GM13976 (cell line): ENCODE measurements at regions not wholly inside any gene's neighbourhood (a gene's known extent, or its start where the extent isn't known, plus 50 kb on each side); places are given as distances from the start of the nearest gene placed in this dataset.
"Not testable (repeated sequence)": the region's sequence is repeated elsewhere in the genome, so short reads cannot be mapped to it uniquely, and the experiment has no call there.

ENCODE experiments used
- DNase-seq: peaks from one replicate; pipeline ENCODE4 v3.0.0; 2012; ENCODE audit warnings: low spot score
- in situ Hi-C: fragments of 300-500 bp; cut with MboI; formaldehyde crosslinking; loops from one replicate; pipeline ENCODE4 v1.12.0; 2022; ENCODE audit warnings: low sequenced_read_pairs, mixed read lengths, inconsistent platforms; ENCODE audit not compliant: unreplicated experiment
- TF ChIP-seq, protein P1 (sequence below): IDR thresholded peaks from 2 replicates; pipeline ENCODE4 v1.5.1; 2012; ENCODE audit warnings: borderline replicate concordance, mild to moderate bottlenecking; ENCODE audit not compliant: insufficient read depth; ENCODE audit errors: extremely low read depth, missing control alignments, control extremely low read depth

DNA sequence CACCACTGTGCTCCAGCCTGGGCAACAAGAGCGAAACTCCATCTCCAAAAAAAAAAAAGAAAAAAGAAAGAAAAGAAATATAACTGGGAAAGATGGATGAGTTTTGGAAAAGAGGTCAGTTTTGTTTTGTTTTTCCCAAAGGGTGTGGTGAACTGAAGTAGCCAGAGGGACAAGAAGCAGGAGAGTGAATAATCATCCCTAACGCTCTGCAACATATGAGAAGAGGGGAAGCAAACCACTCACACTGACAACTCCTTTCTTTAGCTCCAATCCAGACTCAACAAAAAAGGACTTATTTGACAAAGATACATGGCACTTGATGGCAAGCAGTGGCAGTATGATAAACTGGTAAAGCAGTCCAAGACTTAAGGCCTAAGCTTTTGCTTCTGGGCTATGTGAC is 176.1 kb upstream of the HMHB1 start:
- TF ChIP-seq, protein P1, sequence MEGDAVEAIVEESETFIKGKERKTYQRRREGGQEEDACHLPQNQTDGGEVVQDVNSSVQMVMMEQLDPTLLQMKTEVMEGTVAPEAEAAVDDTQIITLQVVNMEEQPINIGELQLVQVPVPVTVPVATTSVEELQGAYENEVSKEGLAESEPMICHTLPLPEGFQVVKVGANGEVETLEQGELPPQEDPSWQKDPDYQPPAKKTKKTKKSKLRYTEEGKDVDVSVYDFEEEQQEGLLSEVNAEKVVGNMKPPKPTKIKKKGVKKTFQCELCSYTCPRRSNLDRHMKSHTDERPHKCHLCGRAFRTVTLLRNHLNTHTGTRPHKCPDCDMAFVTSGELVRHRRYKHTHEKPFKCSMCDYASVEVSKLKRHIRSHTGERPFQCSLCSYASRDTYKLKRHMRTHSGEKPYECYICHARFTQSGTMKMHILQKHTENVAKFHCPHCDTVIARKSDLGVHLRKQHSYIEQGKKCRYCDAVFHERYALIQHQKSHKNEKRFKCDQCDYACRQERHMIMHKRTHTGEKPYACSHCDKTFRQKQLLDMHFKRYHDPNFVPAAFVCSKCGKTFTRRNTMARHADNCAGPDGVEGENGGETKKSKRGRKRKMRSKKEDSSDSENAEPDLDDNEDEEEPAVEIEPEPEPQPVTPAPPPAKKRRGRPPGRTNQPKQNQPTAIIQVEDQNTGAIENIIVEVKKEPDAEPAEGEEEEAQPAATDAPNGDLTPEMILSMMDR, result no peak
- DNase-seq, result no peak
- in situ Hi-C loops, result no loop called here

DNA sequence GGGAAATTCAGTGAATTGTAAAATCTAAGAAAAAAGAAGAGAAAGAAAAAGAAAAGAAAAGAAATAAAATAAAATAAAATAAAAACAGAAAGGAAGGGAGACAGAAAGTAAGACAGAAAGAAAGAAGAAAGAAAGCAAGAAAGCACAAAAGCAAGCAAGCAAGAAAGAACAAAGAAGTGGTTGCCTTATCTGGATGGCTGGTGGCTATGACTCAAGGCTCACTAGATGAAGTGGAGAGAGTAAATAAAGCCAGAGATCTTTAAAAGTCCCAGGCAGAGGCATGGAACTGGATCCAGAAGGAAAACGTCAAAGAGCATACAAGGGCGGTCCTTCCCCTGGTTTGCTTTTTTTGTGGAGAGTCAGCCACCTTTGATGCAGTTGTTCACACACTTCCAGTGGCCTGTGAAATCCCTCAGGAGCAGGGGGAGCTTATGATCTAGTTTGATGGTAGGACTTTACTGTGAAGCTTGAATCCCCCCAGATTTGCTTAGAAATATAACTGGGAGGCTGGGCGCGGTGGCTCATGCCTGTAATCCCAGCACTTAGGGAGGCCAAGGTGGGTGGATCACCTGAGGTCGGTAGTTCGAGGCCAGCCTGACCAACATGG is 176.7 kb upstream of the HMHB1 start:
- DNase-seq, result no peak
- TF ChIP-seq, protein P1, result no peak
- in situ Hi-C loops, result no loop called here

DNA sequence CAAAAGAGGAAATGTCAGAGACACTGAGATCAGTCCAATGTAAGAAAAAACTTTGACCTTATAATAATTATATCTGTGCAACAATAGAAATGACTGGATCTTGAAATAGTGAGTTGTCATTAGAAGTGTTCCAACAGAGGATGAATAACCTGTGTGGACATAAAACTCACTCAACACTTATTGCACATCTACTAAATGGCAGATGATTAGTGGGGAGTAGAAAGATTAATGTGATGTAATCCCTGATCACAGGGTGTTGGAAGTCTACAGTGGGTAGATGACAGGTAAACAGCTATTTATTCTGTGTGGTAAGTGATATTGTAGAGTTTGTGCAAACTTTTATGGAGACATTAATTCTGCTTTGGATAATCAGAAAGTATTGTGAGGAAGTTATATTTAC is 177.3 kb upstream of the HMHB1 start:
- in situ Hi-C loops, result no loop called here
- DNase-seq, result no peak
- TF ChIP-seq, protein P1, result no peak

DNA sequence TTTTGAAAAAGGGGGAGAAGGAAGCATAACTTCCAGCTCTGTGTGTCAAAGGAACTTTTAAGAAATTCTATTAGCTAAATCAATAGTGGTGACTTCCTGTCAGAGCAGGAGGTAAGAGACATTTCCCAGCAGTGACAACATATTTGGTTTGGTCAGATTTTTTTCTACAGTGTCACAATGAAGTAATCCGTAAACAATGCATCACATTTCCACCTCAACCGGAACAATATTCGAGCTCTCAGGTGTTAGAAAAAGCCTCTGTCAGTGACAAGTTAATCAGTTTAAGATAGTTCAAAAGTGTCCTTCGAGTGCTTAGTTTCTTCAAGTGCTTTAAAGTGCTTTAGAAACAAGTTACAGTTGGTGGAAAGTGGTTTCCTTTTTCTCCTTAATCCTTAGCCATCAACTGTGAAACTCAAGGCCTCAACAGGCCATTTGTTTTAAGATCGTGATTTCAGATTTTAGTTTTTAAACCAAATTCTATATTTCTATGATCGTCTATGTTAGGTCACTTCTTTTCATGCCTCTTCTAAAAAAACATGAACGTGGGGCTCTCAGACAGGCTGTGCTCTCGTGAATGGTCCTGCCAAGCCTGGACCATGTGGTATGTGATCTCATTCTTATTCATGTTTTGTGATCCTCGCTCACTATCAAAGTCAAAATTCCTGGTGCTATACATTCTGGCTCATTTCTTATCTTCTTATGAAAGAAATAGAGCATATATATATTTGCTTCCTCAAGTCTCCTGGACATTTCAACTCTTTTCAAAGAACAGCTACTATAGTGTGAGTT is 181.9 kb upstream of the HMHB1 start:
- in situ Hi-C loops, result no loop called here
- TF ChIP-seq, protein P1, result no peak
- no peak for DNase-seq

DNA sequence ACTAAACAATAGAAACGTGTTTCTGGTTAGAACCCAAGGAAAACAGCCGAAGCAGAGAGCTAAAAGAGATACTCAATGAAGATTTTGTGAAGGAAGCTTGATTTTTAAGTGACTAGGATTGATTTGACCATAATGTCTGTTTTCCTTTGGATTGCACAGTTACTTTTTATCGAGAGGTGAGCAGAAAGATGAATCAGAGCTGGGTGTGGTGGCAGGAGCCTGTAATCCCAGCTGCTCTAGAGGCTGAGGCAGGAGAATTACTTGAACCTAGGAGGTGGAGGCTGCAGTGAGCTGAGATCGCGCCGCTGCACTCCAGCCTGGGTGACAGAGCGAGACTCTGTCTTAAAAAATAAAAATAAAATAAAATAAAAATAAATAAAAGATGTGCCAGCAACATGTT is 186.9 kb upstream of the HMHB1 start:
- DNase-seq, in situ Hi-C loops: not testable (repeated sequence)

DNA sequence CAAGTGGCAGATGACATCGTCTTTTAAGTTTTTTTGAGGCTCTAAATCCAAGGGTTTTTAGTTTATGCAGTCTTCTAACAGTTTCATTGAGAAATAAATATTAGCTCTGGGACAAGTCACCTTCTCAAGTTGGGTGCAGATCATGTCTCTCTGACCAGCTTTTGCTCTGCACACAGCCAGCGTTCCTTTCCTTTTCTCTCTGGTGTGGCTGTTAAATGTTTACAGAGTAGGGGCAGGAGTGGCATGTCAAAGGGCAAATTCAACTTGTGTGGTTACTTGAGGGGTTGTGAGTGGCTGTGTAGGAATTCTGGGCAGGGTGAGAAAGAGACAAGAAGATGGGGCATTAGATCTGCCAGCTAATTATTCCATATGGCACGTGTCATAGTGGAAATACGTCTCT is 187.5 kb upstream of the HMHB1 start:
- in situ Hi-C loops, result no loop called here
- DNase-seq, result no peak
- TF ChIP-seq, protein P1, result no peak

DNA sequence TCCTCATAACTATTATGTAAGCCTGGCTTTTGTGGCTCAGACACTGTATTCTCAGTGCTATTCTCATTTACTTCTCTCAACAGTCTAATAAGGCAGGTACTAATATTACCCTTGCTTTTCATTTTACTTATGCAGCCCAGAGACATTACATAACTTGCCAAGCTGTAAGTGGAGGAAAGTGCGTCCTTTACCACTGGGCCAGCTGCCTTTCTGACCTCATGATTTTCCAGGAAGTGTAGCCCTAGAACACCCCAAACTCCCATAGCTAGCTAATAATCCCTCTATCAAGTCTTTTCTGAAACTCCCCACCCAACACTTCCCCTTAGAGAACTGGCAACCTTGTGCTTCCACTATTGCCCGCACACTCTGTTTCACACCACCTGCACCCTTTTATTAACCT is 192.9 kb upstream of the HMHB1 start:
- DNase-seq, result no peak
- in situ Hi-C loops, result no loop called here
- TF ChIP-seq, protein P1, result no peak
